ENCODE measurements at regions not wholly inside any gene's neighbourhood (a gene's known extent, or its start where the extent isn't known, plus 50 kb on each side); places are given as distances from the start of the nearest gene placed in this dataset.
A peak's percentile ranks its signal among the peaks of the same experiment; 100 is the strongest.

DNA sequence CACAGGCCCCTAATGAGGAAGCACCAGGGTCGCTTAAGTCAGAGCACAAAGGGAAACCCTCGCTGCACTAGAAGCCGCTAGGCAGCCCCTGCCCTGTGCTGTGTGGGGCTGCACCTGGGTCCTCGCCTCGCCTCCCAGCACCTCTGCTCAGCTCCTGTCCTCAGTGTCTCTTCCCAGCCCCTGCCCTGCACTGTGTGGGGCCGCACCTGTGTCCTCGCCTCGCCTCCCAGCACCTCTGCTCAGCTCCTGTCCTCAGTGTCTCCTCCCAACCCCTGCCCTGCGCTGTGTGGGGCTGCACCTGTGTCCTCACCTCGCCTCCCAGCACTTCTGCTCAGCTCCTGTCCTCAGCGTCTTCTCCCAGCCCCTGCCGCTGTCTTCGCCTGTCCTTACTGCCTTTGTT is 342.8 kb downstream of the EIPR1 start:
- H3K4me3 ChIP-seq: no peak overlapping the region
- ATAC-seq (peak; percentile 47), DNase-seq (ENCODE audit: extremely low read depth in 1 of 4, low spot score in 3 of 4) (no peak), FAIRE-seq (no peak)
- no peaks in the 10 kb centered on the region for H3K36me3 ChIP-seq (ENCODE audit: control insufficient read depth, insufficient read depth, low read length)
- under 1% methylated on average over 13 of the region's 13 CpGs for WGBS (ENCODE audit: insufficient coverage, low coverage, missing lambda C conversion rate)
- no peaks in the 10 kb centered on the region; the same call in 1 of the 2 replicates for H4K20me1 ChIP-seq (replicated peaks; ENCODE audit: control insufficient read depth, insufficient read depth, low read length)
- CTCF ChIA-PET (ENCODE audit: low intra/inter-chr PET ratio): no interaction called here
- H3K9me3 ChIP-seq (replicated peaks; ENCODE audit: control insufficient read depth, insufficient read depth, low read depth, low read length): no peaks in the 10 kb centered on the region
- POLR2A ChIA-PET: interaction anchor here (1.0 kb wide), 1 partner anchor 12 kb away, joined by 3 read pairs; no protein-coding TSS in a partner anchor
- no peak overlapping the region for H3K27ac ChIP-seq (ENCODE audit: extremely low read depth, low read depth, low read length)
- H3K9ac ChIP-seq (ENCODE audit: insufficient read depth in 1 of 2, low read depth in 2 of 2, low read length in 2 of 2): no peak overlapping the region
- no peaks in the 10 kb centered on the region for H3K79me2 ChIP-seq (ENCODE audit: control insufficient read depth, insufficient read depth, low read length)
- peaks cover 30 to 62% of the 10 kb centered on the region in 2 experiments; a peak in 4 of 5 replicates for H3K27me3 ChIP-seq (ENCODE audit: control insufficient read depth in 2 of 2, insufficient read depth in 2 of 2, low read length in 2 of 2)
- no peaks in the 10 kb centered on the region; a peak in 1 of 5 replicates for H3K4me1 ChIP-seq (replicated peaks in 1 of 2; ENCODE audit: control insufficient read depth in 2 of 2, insufficient read depth in 2 of 2, low read length in 2 of 2)
- in situ Hi-C loops (cut with MboI) (no loop called here), intact Hi-C loops (cut with micrococcal nuclease) (no loop called here)
- no peak overlapping the region for H3K4me2 ChIP-seq (ENCODE audit: insufficient read depth, low read length)
- no peaks in the 10 kb centered on the region for H3K9me1 ChIP-seq (ENCODE audit: control insufficient read depth, insufficient read depth, low read length)
- no peak overlapping the region for H2AFZ ChIP-seq (ENCODE audit: low read depth, low read length)
- BruUV-seq (replicated peaks): no TSS peak
- TF ChIP-seq ZFPM2 (CRISPR knock-in tag; IDR thresholded peaks at IDR 0.05): no peak
- TF ChIP-seq, protein P1, sequence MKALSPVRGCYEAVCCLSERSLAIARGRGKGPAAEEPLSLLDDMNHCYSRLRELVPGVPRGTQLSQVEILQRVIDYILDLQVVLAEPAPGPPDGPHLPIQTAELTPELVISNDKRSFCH (CRISPR knock-in tag; IDR thresholded peaks at IDR 0.05): no peak
- TF ChIP-seq, protein P1 (tag; IDR thresholded peaks at IDR 0.05): no peak
- TF ChIP-seq MYBL2 (IDR thresholded peaks at IDR 0.05; ENCODE audit: low read depth): no peak
- TF ChIP-seq MYBL2 (CRISPR knock-in tag; IDR thresholded peaks at IDR 0.05; ENCODE audit: borderline replicate concordance): no peak
- TF ChIP-seq, protein P2, sequence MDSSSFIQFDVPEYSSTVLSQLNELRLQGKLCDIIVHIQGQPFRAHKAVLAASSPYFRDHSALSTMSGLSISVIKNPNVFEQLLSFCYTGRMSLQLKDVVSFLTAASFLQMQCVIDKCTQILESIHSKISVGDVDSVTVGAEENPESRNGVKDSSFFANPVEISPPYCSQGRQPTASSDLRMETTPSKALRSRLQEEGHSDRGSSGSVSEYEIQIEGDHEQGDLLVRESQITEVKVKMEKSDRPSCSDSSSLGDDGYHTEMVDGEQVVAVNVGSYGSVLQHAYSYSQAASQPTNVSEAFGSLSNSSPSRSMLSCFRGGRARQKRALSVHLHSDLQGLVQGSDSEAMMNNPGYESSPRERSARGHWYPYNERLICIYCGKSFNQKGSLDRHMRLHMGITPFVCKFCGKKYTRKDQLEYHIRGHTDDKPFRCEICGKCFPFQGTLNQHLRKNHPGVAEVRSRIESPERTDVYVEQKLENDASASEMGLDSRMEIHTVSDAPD (CRISPR knock-in tag; IDR thresholded peaks at IDR 0.05): no peak
- TF ChIP-seq SMC3 (conservative IDR thresholded peaks at IDR 0.05; ENCODE audit: insufficient read depth, low read depth, low read length): no peak
- TF ChIP-seq ZBTB1 (CRISPR knock-in tag; IDR thresholded peaks at IDR 0.05; ENCODE audit: borderline replicate concordance, low read depth): no peak
- no peak for TF ChIP-seq CTBP1 (IDR thresholded peaks at IDR 0.05; ENCODE audit: borderline replicate concordance)
- TF ChIP-seq, protein P3, sequence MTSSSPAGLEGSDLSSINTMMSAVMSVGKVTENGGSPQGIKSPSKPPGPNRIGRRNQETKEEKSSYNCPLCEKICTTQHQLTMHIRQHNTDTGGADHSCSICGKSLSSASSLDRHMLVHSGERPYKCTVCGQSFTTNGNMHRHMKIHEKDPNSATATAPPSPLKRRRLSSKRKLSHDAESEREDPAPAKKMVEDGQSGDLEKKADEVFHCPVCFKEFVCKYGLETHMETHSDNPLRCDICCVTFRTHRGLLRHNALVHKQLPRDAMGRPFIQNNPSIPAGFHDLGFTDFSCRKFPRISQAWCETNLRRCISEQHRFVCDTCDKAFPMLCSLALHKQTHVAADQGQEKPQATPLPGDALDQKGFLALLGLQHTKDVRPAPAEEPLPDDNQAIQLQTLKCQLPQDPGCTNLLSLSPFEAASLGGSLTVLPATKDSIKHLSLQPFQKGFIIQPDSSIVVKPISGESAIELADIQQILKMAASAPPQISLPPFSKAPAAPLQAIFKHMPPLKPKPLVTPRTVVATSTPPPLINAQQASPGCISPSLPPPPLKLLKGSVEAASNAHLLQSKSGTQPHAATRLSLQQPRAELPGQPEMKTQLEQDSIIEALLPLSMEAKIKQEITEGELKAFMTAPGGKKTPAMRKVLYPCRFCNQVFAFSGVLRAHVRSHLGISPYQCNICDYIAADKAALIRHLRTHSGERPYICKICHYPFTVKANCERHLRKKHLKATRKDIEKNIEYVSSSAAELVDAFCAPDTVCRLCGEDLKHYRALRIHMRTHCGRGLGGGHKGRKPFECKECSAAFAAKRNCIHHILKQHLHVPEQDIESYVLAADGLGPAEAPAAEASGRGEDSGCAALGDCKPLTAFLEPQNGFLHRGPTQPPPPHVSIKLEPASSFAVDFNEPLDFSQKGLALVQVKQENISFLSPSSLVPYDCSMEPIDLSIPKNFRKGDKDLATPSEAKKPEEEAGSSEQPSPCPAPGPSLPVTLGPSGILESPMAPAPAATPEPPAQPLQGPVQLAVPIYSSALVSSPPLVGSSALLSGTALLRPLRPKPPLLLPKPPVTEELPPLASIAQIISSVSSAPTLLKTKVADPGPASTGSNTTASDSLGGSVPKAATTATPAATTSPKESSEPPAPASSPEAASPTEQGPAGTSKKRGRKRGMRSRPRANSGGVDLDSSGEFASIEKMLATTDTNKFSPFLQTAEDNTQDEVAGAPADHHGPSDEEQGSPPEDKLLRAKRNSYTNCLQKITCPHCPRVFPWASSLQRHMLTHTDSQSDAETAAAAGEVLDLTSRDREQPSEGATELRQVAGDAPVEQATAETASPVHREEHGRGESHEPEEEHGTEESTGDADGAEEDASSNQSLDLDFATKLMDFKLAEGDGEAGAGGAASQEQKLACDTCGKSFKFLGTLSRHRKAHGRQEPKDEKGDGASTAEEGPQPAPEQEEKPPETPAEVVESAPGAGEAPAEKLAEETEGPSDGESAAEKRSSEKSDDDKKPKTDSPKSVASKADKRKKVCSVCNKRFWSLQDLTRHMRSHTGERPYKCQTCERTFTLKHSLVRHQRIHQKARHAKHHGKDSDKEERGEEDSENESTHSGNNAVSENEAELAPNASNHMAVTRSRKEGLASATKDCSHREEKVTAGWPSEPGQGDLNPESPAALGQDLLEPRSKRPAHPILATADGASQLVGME (CRISPR knock-in tag; IDR thresholded peaks at IDR 0.05): no peak
- no peak for TF ChIP-seq RAD51 (IDR thresholded peaks at IDR 0.05; ENCODE audit: borderline replicate concordance, low read depth)
- no peak for TF ChIP-seq ILF3 (IDR thresholded peaks at IDR 0.05; ENCODE audit: borderline replicate concordance)
- TF ChIP-seq ZNF644 (tag; IDR thresholded peaks at IDR 0.05; ENCODE audit: low read depth): no peak
- TF ChIP-seq HIVEP1 (CRISPR knock-in tag; IDR thresholded peaks at IDR 0.05): no peak
- no peak for TF ChIP-seq TBP (optimal IDR thresholded peaks at IDR 0.05; ENCODE audit: low read depth, low read length)
- no peak for TF ChIP-seq ZNF778 (CRISPR knock-in tag; IDR thresholded peaks at IDR 0.05)
- no peak for TF ChIP-seq KAT8 (IDR thresholded peaks at IDR 0.05; ENCODE audit: low read depth)

All from K562 (cell line).